Hepatocyte (in vitro differentiated cells): ENCODE measurements at regions not wholly inside any gene's neighbourhood (a gene's known extent, or its start where the extent isn't known, plus 50 kb on each side); places are given as distances from the start of the nearest gene placed in this dataset.

Experiments
- DNase-seq: peaks from one replicate; pipeline ENCODE4 v3.0.0-alpha.2; 2016; ENCODE audit warnings: low spot score
- H2AFZ ChIP-seq: fragments of 200-600 bp; sonication (generic); 2 replicates; pipeline ENCODE4 v1.6.0; 2016; ENCODE audit warnings: antibody characterized with exemption, mild to moderate bottlenecking
- H3K27ac ChIP-seq: fragments of 200-600 bp; sonication (generic); 2 replicates; pipeline ENCODE4 v1.5.1; 2016; ENCODE audit warnings: mild to moderate bottlenecking
- H3K27me3 ChIP-seq: fragments of 200-600 bp; sonication (generic); 2 replicates; pipeline ENCODE4 v1.6.1; 2016
- H3K36me3 ChIP-seq: fragments of 200-600 bp; sonication (generic); replicated peaks from 2 replicates; pipeline ENCODE4 v1.5.1; 2016; ENCODE audit warnings: low read depth; ENCODE audit not compliant: insufficient read depth
- H3K4me1 ChIP-seq: fragments of 200-600 bp; sonication (generic); 2 replicates; pipeline ENCODE4 v1.5.1; 2016; ENCODE audit warnings: mild to moderate bottlenecking, moderate library complexity; ENCODE audit not compliant: insufficient read depth
- H3K4me2 ChIP-seq: fragments of 200-600 bp; sonication (generic); 2 replicates; pipeline ENCODE4 v1.6.0; 2016
- H3K4me3 ChIP-seq: fragments of 200-600 bp; sonication (generic); 2 replicates; pipeline ENCODE4 v1.5.1; 2016; ENCODE audit warnings: mild to moderate bottlenecking
- H3K79me2 ChIP-seq: fragments of 200-600 bp; sonication (generic); 2 replicates; pipeline ENCODE4 v1.6.0; 2017; ENCODE audit warnings: mild to moderate bottlenecking
- H3K9me2 ChIP-seq: fragments of 200-600 bp; sonication (generic); replicated peaks from 2 replicates; pipeline ENCODE4 v1.6.0; 2017; ENCODE audit warnings: mild to moderate bottlenecking; ENCODE audit not compliant: insufficient read depth
- H3K9me3 ChIP-seq: fragments of 200-600 bp; sonication (generic); 2 replicates; pipeline ENCODE4 v1.5.1; 2016; ENCODE audit warnings: low read depth, mild to moderate bottlenecking
- H4K20me1 ChIP-seq: fragments of 200-600 bp; sonication (generic); 2 replicates; pipeline ENCODE4 v1.6.0; 2016; ENCODE audit warnings: mild to moderate bottlenecking; ENCODE audit not compliant: insufficient read depth, poor library complexity, severe bottlenecking
- EZH2 ChIP-seq: fragments of 200-600 bp; sonication (generic); IDR thresholded peaks from 2 replicates; pipeline ENCODE4 v1.6.1; 2016; ENCODE audit warnings: antibody characterized with exemption, mild to moderate bottlenecking, borderline replicate concordance
- EZH2phosphoT487 ChIP-seq: fragments of 200-600 bp; sonication (generic); IDR thresholded peaks from one replicate; pipeline ENCODE4 v1.6.1; 2018; ENCODE audit warnings: antibody characterized with exemption, mild to moderate bottlenecking, low read depth, moderate library complexity; ENCODE audit not compliant: unreplicated experiment, severe bottlenecking
- WGBS: methylation state at CpG from one replicate; pipeline ENCODE4 v1.1.6; 2016; ENCODE audit warnings: low lambda C conversion rate; ENCODE audit errors: missing lambda C conversion rate; 5-methylcytosine and 5-hydroxymethylcytosine counted together
- TF ChIP-seq, protein P1 (sequence below): fragments of 200-600 bp; sonication (generic); IDR thresholded peaks from 2 replicates; pipeline ENCODE4 v1.5.1; 2016; ENCODE audit warnings: antibody characterized with exemption, mild to moderate bottlenecking; ENCODE audit not compliant: poor library complexity

DNA sequence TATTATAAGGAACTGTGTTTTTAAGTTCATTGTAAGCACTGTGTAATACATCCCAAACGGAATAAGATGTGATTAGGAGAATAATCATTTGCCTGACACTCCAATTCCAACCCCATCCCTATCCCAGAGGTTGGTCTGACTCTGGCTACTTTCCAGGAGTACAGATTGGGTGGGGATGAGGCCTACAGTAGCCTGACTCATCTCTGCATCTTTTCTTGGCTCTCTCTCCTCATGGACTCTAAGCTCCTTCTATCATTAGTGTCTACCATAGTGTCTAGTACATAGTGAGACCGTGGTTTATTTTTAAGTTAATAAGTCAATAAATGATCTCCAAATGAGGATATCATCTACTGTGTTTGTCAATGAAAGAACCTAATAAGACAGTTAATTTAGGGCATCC lies 92.2 kb upstream of the CNKSR3 start:
- DNase-seq = no peak
- TF ChIP-seq, protein P1, sequence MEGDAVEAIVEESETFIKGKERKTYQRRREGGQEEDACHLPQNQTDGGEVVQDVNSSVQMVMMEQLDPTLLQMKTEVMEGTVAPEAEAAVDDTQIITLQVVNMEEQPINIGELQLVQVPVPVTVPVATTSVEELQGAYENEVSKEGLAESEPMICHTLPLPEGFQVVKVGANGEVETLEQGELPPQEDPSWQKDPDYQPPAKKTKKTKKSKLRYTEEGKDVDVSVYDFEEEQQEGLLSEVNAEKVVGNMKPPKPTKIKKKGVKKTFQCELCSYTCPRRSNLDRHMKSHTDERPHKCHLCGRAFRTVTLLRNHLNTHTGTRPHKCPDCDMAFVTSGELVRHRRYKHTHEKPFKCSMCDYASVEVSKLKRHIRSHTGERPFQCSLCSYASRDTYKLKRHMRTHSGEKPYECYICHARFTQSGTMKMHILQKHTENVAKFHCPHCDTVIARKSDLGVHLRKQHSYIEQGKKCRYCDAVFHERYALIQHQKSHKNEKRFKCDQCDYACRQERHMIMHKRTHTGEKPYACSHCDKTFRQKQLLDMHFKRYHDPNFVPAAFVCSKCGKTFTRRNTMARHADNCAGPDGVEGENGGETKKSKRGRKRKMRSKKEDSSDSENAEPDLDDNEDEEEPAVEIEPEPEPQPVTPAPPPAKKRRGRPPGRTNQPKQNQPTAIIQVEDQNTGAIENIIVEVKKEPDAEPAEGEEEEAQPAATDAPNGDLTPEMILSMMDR = no peak
- TF ChIP-seq EZH2phosphoT487 = no peak
- no peak for TF ChIP-seq EZH2
- H3K79me2 ChIP-seq = no peaks in the 10 kb centered on the region
- no peak overlapping the region for H3K27ac ChIP-seq
- H3K9me3 ChIP-seq = no peaks in the 10 kb centered on the region
- no peak overlapping the region for H3K4me2 ChIP-seq
- no peaks in the 10 kb centered on the region for H3K9me2 ChIP-seq
- no peaks in the 10 kb centered on the region for H3K27me3 ChIP-seq
- no peaks in the 10 kb centered on the region for H3K4me1 ChIP-seq
- H3K36me3 ChIP-seq = no peaks in the 10 kb centered on the region
- H2AFZ ChIP-seq = no peak overlapping the region
- WGBS = 81% methylated on average over 2 of the region's 2 CpGs
- H3K4me3 ChIP-seq = no peak overlapping the region
- no peaks in the 10 kb centered on the region for H4K20me1 ChIP-seq

DNA sequence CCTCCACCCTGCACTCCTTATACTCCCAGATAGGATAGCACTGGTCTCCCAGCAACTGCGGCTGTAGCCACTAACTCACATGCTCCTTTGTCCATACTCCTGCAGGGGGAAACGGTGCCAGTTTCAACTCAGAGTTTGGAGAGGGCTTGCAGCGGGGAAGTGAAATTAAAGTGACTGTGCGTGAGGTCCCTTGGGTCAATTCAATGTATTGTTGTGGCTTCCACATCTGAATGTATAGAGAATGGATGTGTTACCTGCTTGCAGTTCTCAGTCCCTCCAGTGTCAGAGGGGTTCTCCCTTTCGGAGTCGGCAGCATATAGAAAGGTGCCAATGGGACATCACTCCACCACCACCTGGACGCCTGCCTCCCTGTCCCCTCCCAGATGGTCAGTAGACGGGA lies 93.6 kb upstream of the CNKSR3 start:
- H3K27ac ChIP-seq = no peak overlapping the region
- no peak overlapping the region for H2AFZ ChIP-seq
- TF ChIP-seq, protein P1 = no peak
- TF ChIP-seq EZH2 (no peak), EZH2phosphoT487 (no peak)
- no peak overlapping the region for H3K4me2 ChIP-seq
- no peaks in the 10 kb centered on the region for H3K9me2 ChIP-seq
- WGBS = 90% methylated on average over 8 of the region's 8 CpGs
- H3K4me3 ChIP-seq = no peak overlapping the region
- H3K4me1 ChIP-seq = no peaks in the 10 kb centered on the region
- no peaks in the 10 kb centered on the region for H3K36me3 ChIP-seq
- H3K27me3 ChIP-seq = no peaks in the 10 kb centered on the region
- no peaks in the 10 kb centered on the region for H3K79me2 ChIP-seq
- DNase-seq = no peak
- H4K20me1 ChIP-seq = no peaks in the 10 kb centered on the region
- no peaks in the 10 kb centered on the region for H3K9me3 ChIP-seq

DNA sequence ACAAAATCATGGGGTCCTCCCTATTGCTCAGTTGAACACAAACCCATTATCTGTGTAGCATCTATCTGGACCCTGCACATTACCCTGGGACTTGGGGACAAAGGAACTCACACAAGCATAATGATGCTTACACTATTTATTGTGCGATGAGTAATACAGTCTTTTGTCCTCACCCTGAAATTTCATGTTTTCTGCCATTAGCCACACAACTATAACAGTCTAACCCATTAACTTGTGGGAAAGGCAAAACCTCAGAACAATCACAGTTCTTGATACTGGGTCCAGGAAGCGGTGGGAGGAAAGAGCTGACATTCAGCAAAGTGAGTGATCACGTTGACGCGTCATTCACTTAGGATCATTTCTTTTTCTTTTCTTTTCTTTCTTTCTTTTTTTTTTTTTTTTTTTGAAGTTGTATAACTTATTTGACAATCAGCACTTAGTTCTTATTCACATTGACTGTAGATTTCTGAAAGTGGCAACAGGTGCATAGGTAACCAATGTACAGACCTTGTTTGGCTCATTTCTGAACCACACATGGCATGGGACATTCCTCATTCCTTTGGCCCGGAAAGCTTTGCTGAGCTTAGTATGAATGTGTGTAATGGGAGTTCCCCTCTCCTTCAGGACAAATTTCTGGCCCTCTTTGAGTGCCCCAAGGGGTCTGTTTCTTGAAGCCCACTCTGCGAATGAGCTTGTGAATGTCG lies 94.8 kb upstream of the CNKSR3 start:
- Histone ChIP-seq H3K36me3 (no peaks in the 10 kb centered on the region), H3K4me3 (no peak overlapping the region), H3K79me2 (no peaks in the 10 kb centered on the region), H4K20me1 (no peaks in the 10 kb centered on the region), H3K4me2 (no peak overlapping the region), H3K9me3 (no peaks in the 10 kb centered on the region), H3K4me1 (no peaks in the 10 kb centered on the region), H2AFZ (no peak overlapping the region), H3K27me3 (no peaks in the 10 kb centered on the region), H3K27ac (no peak overlapping the region), H3K9me2 (no peaks in the 10 kb centered on the region)
- TF ChIP-seq, protein P1 = no peak
- 95% methylated on average over 8 of the region's 8 CpGs for WGBS
- no peak for DNase-seq

DNA sequence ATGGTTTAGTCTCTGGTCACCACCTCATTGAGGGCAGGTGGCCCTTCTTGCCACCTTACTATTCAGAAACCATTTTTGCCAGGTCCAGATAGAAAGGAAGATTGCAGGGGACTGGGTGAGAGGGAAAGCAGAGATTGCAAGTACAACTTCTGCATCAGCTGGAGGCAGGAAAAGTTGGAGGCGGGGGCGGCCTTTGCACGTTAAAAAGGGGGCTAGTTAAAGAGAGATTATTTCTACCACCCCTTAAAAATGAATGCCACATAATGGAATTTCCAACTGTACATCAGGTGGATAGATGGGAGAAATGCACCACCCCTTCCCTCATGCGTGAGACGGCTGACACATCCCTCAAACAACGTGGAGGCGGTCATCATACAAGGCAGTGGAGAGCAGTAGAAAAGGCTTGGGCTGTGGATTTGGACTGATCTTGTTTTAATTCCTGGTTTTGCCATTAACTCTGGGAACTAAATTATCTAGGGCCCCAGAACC lies 95.4 kb upstream of the CNKSR3 start:
- no peaks in the 10 kb centered on the region for H3K36me3 ChIP-seq
- no peak overlapping the region for H3K27ac ChIP-seq
- no peaks in the 10 kb centered on the region for H3K9me2 ChIP-seq
- no peak overlapping the region for H3K4me3 ChIP-seq
- no peaks in the 10 kb centered on the region for H3K79me2 ChIP-seq
- no peak overlapping the region for H3K4me2 ChIP-seq
- TF ChIP-seq, protein P1 = no peak
- no peak for TF ChIP-seq EZH2
- no peak for TF ChIP-seq EZH2phosphoT487
- 96% methylated on average over 7 of the region's 7 CpGs for WGBS
- H4K20me1 ChIP-seq = no peaks in the 10 kb centered on the region
- no peaks in the 10 kb centered on the region for H3K27me3 ChIP-seq
- DNase-seq = no peak
- H3K4me1 ChIP-seq = no peaks in the 10 kb centered on the region
- H3K9me3 ChIP-seq = no peaks in the 10 kb centered on the region
- H2AFZ ChIP-seq = no peak overlapping the region
